ENCODE measurements at regions not wholly inside any gene's neighbourhood (a gene's known extent, or its start where the extent isn't known, plus 50 kb on each side); places are given as distances from the start of the nearest gene placed in this dataset.

GRCh38 chr16:72664509-72665408, 383.2 kb downstream of the ZFHX3 start (continued):
- TF ChIP-seq CREB3 (tag; conservative IDR thresholded peaks at IDR 0.05; ENCODE audit: low read depth) (no peak), ZNF24 (IDR thresholded peaks at IDR 0.05) (no peak), SMAD4 (CRISPR knock-in tag; conservative IDR thresholded peaks at IDR 0.05) (no peak), PHF8 (IDR thresholded peaks at IDR 0.05; ENCODE audit: borderline replicate concordance, low read length) (peak; percentile 93), GABPB1 (CRISPR knock-in tag; IDR thresholded peaks at IDR 0.05) (peak; percentile 87), ZNF639 (CRISPR knock-in tag; conservative IDR thresholded peaks at IDR 0.05 in 1 of 2, IDR thresholded peaks at IDR 0.05 in 1 of 2) (no peak), C11orf30 (IDR thresholded peaks at IDR 0.05; ENCODE audit: low read depth) (peak; percentile 40; the same call in 1 of the 2 replicates), KAT8 (IDR thresholded peaks at IDR 0.05; ENCODE audit: low read depth) (no peak), GTF2F1 (IDR thresholded peaks at IDR 0.05; ENCODE audit: low read depth, low read length) (no peak), IRF9 (tag; IDR thresholded peaks at IDR 0.05) (no peak), ATF7 (IDR thresholded peaks at IDR 0.05) (peak; percentile 87), POLR2AphosphoS2 (IDR thresholded peaks at IDR 0.05; ENCODE audit: low read length) (no peak), NR2C2 (CRISPR knock-in tag; IDR thresholded peaks at IDR 0.05) (no peak), NR2C2 (tag; IDR thresholded peaks at IDR 0.05) (peak; percentile 67; the same call in 1 of the 2 replicates)

Measured in K562 (cell line).